ENCODE measurements at regions not wholly inside any gene's neighbourhood (a gene's known extent, or its start where the extent isn't known, plus 50 kb on each side); places are given as distances from the start of the nearest gene placed in this dataset.
"Not testable (repeated sequence)": the region's sequence is repeated elsewhere in the genome, so short reads cannot be mapped to it uniquely, and the experiment has no call there.

GRCh38 chr4:64814616-64815015, 405.4 kb upstream of the TECRL start:
- no peak for DNase-seq

- DNase-seq: no peak
Measured at GRCh38 chr4:64807821-64808220, 398.6 kb upstream of the TECRL start.

GRCh38 chr4:64799751-64800150, 390.5 kb upstream of the TECRL start:
- no peak for DNase-seq

- not testable (repeated sequence) for DNase-seq
Measured at GRCh38 chr4:64798828-64799227, 389.6 kb upstream of the TECRL start.

- DNase-seq: peak; percentile 31 to 58
Measured at GRCh38 chr4:64796581-64796980, 387.3 kb upstream of the TECRL start.

GRCh38 chr4:64784125-64784524, 374.9 kb upstream of the TECRL start:
- no peak for DNase-seq

- peak in 1 of 2 experiments; percentile 1 for DNase-seq
Measured at GRCh38 chr4:64781737-64782326, 372.6 kb upstream of the TECRL start.

- DNase-seq: no peak
Measured at GRCh38 chr4:64780664-64781063, 371.4 kb upstream of the TECRL start.

GRCh38 chr4:64777286-64777685, 368.0 kb upstream of the TECRL start:
- no peak for DNase-seq

- no peak for DNase-seq
Measured at GRCh38 chr4:64776820-64777219, 367.6 kb upstream of the TECRL start.

GRCh38 chr4:64774626-64775025, 365.4 kb upstream of the TECRL start:
- no peak for DNase-seq

- DNase-seq: no peak
Measured at GRCh38 chr4:64771149-64771548, 361.9 kb upstream of the TECRL start.

GRCh38 chr4:64767547-64767946, 358.3 kb upstream of the TECRL start:
- DNase-seq: no peak

- no peak for DNase-seq
Measured at GRCh38 chr4:64766565-64766964, 357.3 kb upstream of the TECRL start.

GRCh38 chr4:64756016-64756415, 346.8 kb upstream of the TECRL start:
- no peak for DNase-seq

GRCh38 chr4:64747919-64748715, 338.9 kb upstream of the TECRL start:
- no peak for DNase-seq

GRCh38 chr4:64738240-64738639, 329.0 kb upstream of the TECRL start:
- no peak for DNase-seq

- DNase-seq: not testable (repeated sequence)
Measured at GRCh38 chr4:64737854-64738138, 328.5 kb upstream of the TECRL start.

- no peak for DNase-seq
Measured at GRCh38 chr4:64737026-64737853, 328.0 kb upstream of the TECRL start.

GRCh38 chr4:64729561-64729960, 320.3 kb upstream of the TECRL start:
- no peak for DNase-seq

- DNase-seq: no peak
Measured at GRCh38 chr4:64727960-64728359, 318.7 kb upstream of the TECRL start.

- not testable (repeated sequence) for DNase-seq
Measured at GRCh38 chr4:64727391-64727790, 318.1 kb upstream of the TECRL start.

GRCh38 chr4:64724689-64725088, 315.4 kb upstream of the TECRL start:
- no peak for DNase-seq

GRCh38 chr4:64721106-64721505, 311.9 kb upstream of the TECRL start:
- DNase-seq: no peak
